A549 (cell line): ENCODE measurements at regions not wholly inside any gene's neighbourhood (a gene's known extent, or its start where the extent isn't known, plus 50 kb on each side); places are given as distances from the start of the nearest gene placed in this dataset.

Source experiments
- ATAC-seq, 2 experiments: fragments of 200-7000 bp in 1 of 2; fragments of >200 bp in 1 of 2; cut with Nextera tagmentation in 1 of 2; cut with Tn5 transposase in 1 of 2; 3 replicates each; pipeline versions ENCODE4 v1.8.0 to v1.9.1; 2018 to 2020; ENCODE audit warnings: mild to moderate bottlenecking in 1 of 2, moderate library complexity in 1 of 2
- CTCF ChIA-PET: fragments of 300-600 bp; sonication (Branson Sonifier 250); formaldehyde crosslinking; extraction: SDS; loops from one replicate; lab custom pipeline; 2021; ENCODE audit warnings: antibody characterized with exemption, inconsistent platforms; lab: Yijun Ruan, JAX
- POLR2A ChIA-PET: fragments of 350-600 bp; formaldehyde crosslinking; extraction: SDS; loops from one replicate; lab custom pipeline; 2021; ENCODE audit warnings: antibody characterized with exemption, inconsistent platforms; lab: Yijun Ruan, JAX
- DNase-seq, 2 experiments: peaks; one replicate each; pipeline versions ENCODE4 v3.0.0 to v3.0.0-alpha.2; 2011 to 2016; ENCODE audit warnings: low read depth in 1 of 2, low spot score in 1 of 2
- FAIRE-seq: peaks from 2 replicates; lab custom pipeline; 2011; peaks lifted over from hg19 to GRCh38; lab: Jason Lieb, UNC
- H3K27ac ChIP-seq, 2 experiments: fragments of >200 bp; sonication (Bioruptor Twin); formaldehyde crosslinking; 3 replicates each; pipeline ENCODE4 v1.5.1; 2016 to 2017
- H3K4me1 ChIP-seq: fragments of >200 bp; sonication (Bioruptor Twin); formaldehyde crosslinking; 3 replicates; pipeline ENCODE4 v1.6.1; 2016
- H3K4me2 ChIP-seq: fragments of >200 bp; sonication (Bioruptor Twin); formaldehyde crosslinking; 3 replicates; pipeline ENCODE4 v1.6.1; 2016
- H3K4me3 ChIP-seq: fragments of >200 bp; sonication (Bioruptor Twin); formaldehyde crosslinking; 3 replicates; pipeline ENCODE4 v1.5.1; 2016
- H3K9me3 ChIP-seq: fragments of >200 bp; sonication (Bioruptor Twin); formaldehyde crosslinking; 3 replicates; pipeline ENCODE4 v1.6.1; 2016
- CHD2 ChIP-seq: fragments of 150-350 bp; IDR thresholded peaks from 2 replicates; pipeline ENCODE4 v1.6.1; 2014; ENCODE audit warnings: low read length; ENCODE audit not compliant: partially characterized antibody
- CHD4 ChIP-seq: fragments of 200-600 bp; sonication (generic); IDR thresholded peaks from 2 replicates; pipeline ENCODE4 v1.6.1; 2016; ENCODE audit warnings: antibody characterized with exemption, mild to moderate bottlenecking, borderline replicate concordance
- EHMT2 ChIP-seq: fragments of 200-600 bp; sonication (generic); IDR thresholded peaks from 2 replicates; pipeline ENCODE4 v1.6.1; 2016; ENCODE audit warnings: antibody characterized with exemption, low read depth, mild to moderate bottlenecking, moderate library complexity
- EP300 ChIP-seq, 2 experiments: fragments of >200 bp; sonication (Bioruptor Twin); formaldehyde crosslinking; IDR thresholded peaks; 2 replicates in 1 of 2; 3 replicates in 1 of 2; pipeline ENCODE4 v1.6.1; 2016 to 2017
- ESRRA ChIP-seq: fragments of 150-350 bp; IDR thresholded peaks from 2 replicates; pipeline ENCODE4 v1.6.1; 2014; ENCODE audit warnings: mild to moderate bottlenecking, low read length, borderline replicate concordance
- FOXS1 ChIP-seq: fragments of 250-450 bp; sonication (Bioruptor Pico); IDR thresholded peaks from 2 replicates; pipeline ENCODE4 v1.5.0; 2020; ENCODE audit warnings: mild to moderate bottlenecking, moderate library complexity
- GATA3 ChIP-seq: IDR thresholded peaks from 2 replicates; pipeline ENCODE4 v1.6.1; 2012; ENCODE audit warnings: borderline replicate concordance
- HDAC2 ChIP-seq: fragments of 200-600 bp; sonication (generic); IDR thresholded peaks from 2 replicates; pipeline ENCODE4 v1.6.1; 2016
- HEYL ChIP-seq: fragments of 250-450 bp; sonication (Bioruptor Pico); IDR thresholded peaks from 2 replicates; pipeline ENCODE4 v1.8.0; 2021; ENCODE audit warnings: mild to moderate bottlenecking, moderate library complexity
- JUN ChIP-seq, 2 experiments: fragments of >200 bp; sonication (Bioruptor Twin); formaldehyde crosslinking; IDR thresholded peaks; 2 replicates in 1 of 2; 3 replicates in 1 of 2; pipeline ENCODE4 v1.6.1; 2016 to 2017
- MAZ ChIP-seq: fragments of 150-350 bp; IDR thresholded peaks from 2 replicates; pipeline ENCODE4 v1.6.1; 2014; ENCODE audit warnings: antibody characterized with exemption, low read depth, low read length, borderline replicate concordance
- MYC ChIP-seq: IDR thresholded peaks from 2 replicates; pipeline ENCODE4 v1.6.1; 2012; ENCODE audit warnings: mild to moderate bottlenecking, inconsistent platforms, low read length, improper control_type of control experiment, borderline replicate concordance
- NPAS2 ChIP-seq: fragments of 250-450 bp; sonication (Bioruptor Pico); IDR thresholded peaks from 2 replicates; pipeline ENCODE4 v1.8.0; 2022; ENCODE audit warnings: mild to moderate bottlenecking, moderate library complexity, borderline replicate concordance
- PHF8 ChIP-seq: fragments of 200-600 bp; sonication (generic); IDR thresholded peaks from 2 replicates; pipeline ENCODE4 v1.6.1; 2016; ENCODE audit warnings: low read depth, mild to moderate bottlenecking, antibody characterized with exemption, moderate library complexity, borderline replicate concordance
- RAD21 ChIP-seq, 2 experiments: fragments of >200 bp in 1 of 2; sonication (Bioruptor Twin) in 1 of 2; formaldehyde crosslinking in 1 of 2; IDR thresholded peaks in 1 of 2; conservative IDR thresholded peaks in 1 of 2; 2 replicates in 1 of 2; 3 replicates in 1 of 2; pipeline ENCODE4 v1.6.1; 2012 to 2018; ENCODE audit warnings: inconsistent platforms in 1 of 2
- RARB ChIP-seq: fragments of 250-450 bp; sonication (Bioruptor Pico); IDR thresholded peaks from 2 replicates; pipeline ENCODE4 v1.8.0; 2021; ENCODE audit warnings: mild to moderate bottlenecking, moderate library complexity
- RCOR1 ChIP-seq: fragments of 150-350 bp; IDR thresholded peaks from 2 replicates; pipeline ENCODE4 v1.6.1; 2014; ENCODE audit warnings: antibody characterized with exemption, low read length, low read depth
- RFX5 ChIP-seq: fragments of 450-650 bp; IDR thresholded peaks from 2 replicates; pipeline ENCODE4 v1.7.1; 2014; ENCODE audit warnings: antibody characterized with exemption, mild to moderate bottlenecking, moderate library complexity
- SMC3 ChIP-seq: fragments of >200 bp; sonication (Bioruptor Twin); formaldehyde crosslinking; IDR thresholded peaks from 3 replicates; pipeline ENCODE4 v1.6.1; 2018; ENCODE audit warnings: inconsistent platforms
- ZC3H11A ChIP-seq: fragments of 450-650 bp; IDR thresholded peaks from 2 replicates; pipeline ENCODE4 v1.6.1; 2014; ENCODE audit warnings: antibody characterized with exemption, mild to moderate bottlenecking
- ZFP36 ChIP-seq: fragments of 450-650 bp; IDR thresholded peaks from 2 replicates; pipeline ENCODE4 v1.6.1; 2014; ENCODE audit warnings: borderline replicate concordance; ENCODE audit not compliant: partially characterized antibody
- WGBS: methylation state at CpG from one replicate; pipeline ENCODE4 v1.1.6; 2017; ENCODE audit errors: missing lambda C conversion rate; 5-methylcytosine and 5-hydroxymethylcytosine counted together
- TF ChIP-seq, protein P1 (sequence below): fragments of 450-650 bp; IDR thresholded peaks from 2 replicates; pipeline ENCODE4 v1.6.1; 2014; ENCODE audit warnings: antibody characterized with exemption
- TF ChIP-seq, protein P2 (sequence below): fragments of 250-450 bp; sonication (Bioruptor Pico); IDR thresholded peaks from 2 replicates; pipeline ENCODE4 v1.5.0; 2021; ENCODE audit warnings: mild to moderate bottlenecking, moderate library complexity, borderline replicate concordance
- TF ChIP-seq, protein P3 (sequence below): IDR thresholded peaks from 2 replicates; pipeline ENCODE4 v1.6.1; 2012

DNA sequence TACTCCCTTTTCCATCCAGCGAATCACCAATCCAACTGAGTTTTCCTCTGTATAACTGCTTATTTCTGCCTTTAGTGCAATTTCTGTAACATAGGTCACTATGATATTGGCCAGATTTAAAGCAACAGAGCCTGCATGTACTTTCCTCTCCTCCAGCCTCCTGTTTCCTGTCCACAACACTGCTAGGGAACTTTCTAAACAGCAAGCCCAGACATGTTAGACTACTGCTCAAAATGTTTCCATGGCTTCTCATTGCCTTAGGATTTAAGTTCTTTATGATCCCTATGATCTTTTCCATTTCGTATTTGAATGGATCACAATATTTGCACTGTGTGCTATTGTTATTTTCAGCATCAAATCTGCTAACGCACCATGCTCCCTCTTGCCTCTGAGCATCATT is 481.7 kb upstream of the SLC10A2 start:
- no peak for DNase-seq
- CTCF ChIA-PET, result no interaction called here
- no peaks in the 10 kb centered on the region for H3K4me1 ChIP-seq
- POLR2A ChIA-PET, result no interaction called here
- no peak overlapping the region for H3K4me3 ChIP-seq
- no peak overlapping the region for H3K4me2 ChIP-seq
- no peak for ATAC-seq
- TF ChIP-seq GATA3 (no peak), RARB (CRISPR knock-in tag) (no peak), MYC (no peak), ZC3H11A (no peak), MAZ (no peak), ZFP36 (no peak), PHF8 (no peak), HDAC2 (no peak), EHMT2 (no peak)
- TF ChIP-seq, protein P1, sequence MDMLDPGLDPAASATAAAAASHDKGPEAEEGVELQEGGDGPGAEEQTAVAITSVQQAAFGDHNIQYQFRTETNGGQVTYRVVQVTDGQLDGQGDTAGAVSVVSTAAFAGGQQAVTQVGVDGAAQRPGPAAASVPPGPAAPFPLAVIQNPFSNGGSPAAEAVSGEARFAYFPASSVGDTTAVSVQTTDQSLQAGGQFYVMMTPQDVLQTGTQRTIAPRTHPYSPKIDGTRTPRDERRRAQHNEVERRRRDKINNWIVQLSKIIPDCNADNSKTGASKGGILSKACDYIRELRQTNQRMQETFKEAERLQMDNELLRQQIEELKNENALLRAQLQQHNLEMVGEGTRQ, result no peak
- TF ChIP-seq, protein P2, sequence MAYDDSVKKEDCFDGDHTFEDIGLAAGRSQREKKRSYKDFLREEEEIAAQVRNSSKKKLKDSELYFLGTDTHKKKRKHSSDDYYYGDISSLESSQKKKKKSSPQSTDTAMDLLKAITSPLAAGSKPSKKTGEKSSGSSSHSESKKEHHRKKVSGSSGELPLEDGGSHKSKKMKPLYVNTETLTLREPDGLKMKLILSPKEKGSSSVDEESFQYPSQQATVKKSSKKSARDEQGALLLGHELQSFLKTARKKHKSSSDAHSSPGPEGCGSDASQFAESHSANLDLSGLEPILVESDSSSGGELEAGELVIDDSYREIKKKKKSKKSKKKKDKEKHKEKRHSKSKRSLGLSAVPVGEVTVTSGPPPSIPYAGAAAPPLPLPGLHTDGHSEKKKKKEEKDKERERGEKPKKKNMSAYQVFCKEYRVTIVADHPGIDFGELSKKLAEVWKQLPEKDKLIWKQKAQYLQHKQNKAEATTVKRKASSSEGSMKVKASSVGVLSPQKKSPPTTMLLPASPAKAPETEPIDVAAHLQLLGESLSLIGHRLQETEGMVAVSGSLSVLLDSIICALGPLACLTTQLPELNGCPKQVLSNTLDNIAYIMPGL, result no peak
- no peak overlapping the region for H3K27ac ChIP-seq
- no peak for FAIRE-seq
- H3K9me3 ChIP-seq, result no peaks in the 10 kb centered on the region
- 64% methylated on average over 3 of the region's 3 CpGs for WGBS

DNA sequence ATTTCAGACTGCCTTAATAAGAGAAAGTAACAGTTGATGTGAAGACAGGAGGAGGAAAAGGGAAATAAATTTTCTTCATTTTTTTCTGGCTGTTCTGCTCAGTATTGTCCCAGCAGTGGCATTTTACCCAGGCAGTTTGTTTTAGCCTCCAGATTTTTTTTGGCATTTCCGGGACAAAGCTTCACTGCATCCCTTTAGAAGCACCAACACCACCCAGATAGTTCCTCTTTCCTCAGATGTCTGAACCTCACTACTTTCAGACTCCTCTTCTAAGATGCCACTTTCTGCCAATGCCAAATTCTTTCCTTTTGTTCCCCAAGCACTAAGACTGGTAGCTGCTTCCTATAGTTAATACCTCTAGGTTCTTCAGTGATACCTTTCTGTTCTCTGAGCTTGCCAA is 480.1 kb upstream of the SLC10A2 start:
- WGBS, result 94% methylated on average over 1 of the region's 1 CpG
- ATAC-seq (no peak), DNase-seq (no peak), FAIRE-seq (no peak)
- H3K4me1 ChIP-seq, result no peaks in the 10 kb centered on the region
- no peak overlapping the region for H3K27ac ChIP-seq
- no peak overlapping the region for H3K4me2 ChIP-seq
- peaks cover 3% of the 10 kb centered on the region; the same call in 1 of the 3 replicates for H3K9me3 ChIP-seq
- POLR2A ChIA-PET, result no interaction called here
- CTCF ChIA-PET, result no interaction called here
- no peak for TF ChIP-seq NPAS2
- TF ChIP-seq SMC3, result no peak
- no peak for TF ChIP-seq RFX5
- no peak for TF ChIP-seq ESRRA
- TF ChIP-seq HDAC2, result no peak
- TF ChIP-seq ZFP36, result no peak
- TF ChIP-seq, protein P1, result no peak
- TF ChIP-seq RCOR1, result no peak
- no peak overlapping the region for H3K4me3 ChIP-seq

DNA sequence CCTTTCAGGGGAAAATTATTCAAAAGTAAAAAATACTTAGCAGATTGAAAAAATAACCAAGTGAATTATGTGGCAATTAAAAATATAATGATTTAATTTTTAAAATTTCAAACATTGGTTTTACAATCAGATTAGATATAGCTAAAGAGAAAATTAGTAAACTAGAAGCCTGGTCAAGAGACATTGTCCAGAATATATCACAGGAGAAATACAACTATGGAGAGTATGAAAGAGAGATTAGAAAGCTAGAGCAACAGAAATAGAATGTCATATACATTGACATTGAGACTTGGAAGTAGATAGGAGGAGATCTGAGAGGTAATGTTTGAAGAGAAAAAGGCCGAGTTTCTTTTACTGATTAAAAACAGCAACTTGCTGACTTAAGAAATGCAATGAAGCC is 476.4 kb upstream of the SLC10A2 start:
- ChIA-PET CTCF (no interaction called here), POLR2A (no interaction called here)
- Histone ChIP-seq H3K9me3 (peaks cover 3% of the 10 kb centered on the region; the same call in 1 of the 3 replicates), H3K4me2 (no peak overlapping the region), H3K4me3 (no peak overlapping the region), H3K4me1 (no peaks in the 10 kb centered on the region), H3K27ac (no peak overlapping the region)
- DNase-seq, result no peak
- WGBS, result 0% methylated on average over 1 of the region's 1 CpG
- FAIRE-seq, result no peak
- ATAC-seq, result no peak
- TF ChIP-seq JUN (IDR thresholded peaks at IDR 0.05), result no peak

DNA sequence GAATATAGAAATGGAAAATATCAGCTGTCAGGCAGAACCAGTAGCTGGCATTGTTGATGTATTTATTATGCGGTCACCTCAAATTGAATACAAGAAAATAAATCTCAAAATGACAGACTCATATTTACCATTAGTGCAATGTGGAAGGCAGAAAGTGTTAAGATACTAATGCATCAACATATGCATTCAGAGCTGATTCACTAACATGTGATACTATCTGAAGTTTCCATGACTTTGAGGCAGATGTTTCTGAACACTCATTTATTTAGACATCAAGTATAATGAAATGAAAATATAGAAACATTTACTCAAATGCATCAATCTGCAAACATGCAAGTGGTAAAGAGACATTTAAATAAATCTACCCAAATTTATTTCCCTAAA is 474.2 kb upstream of the SLC10A2 start:
- H3K4me3 ChIP-seq, result no peak overlapping the region
- peaks cover 3% of the 10 kb centered on the region; the same call in 1 of the 3 replicates for H3K9me3 ChIP-seq
- POLR2A ChIA-PET, result no interaction called here
- no peak overlapping the region for H3K4me2 ChIP-seq
- CTCF ChIA-PET, result no interaction called here
- FAIRE-seq (no peak), ATAC-seq (no peak), DNase-seq (no peak)
- WGBS, result 96% methylated on average over 1 of the region's 1 CpG
- no peaks in the 10 kb centered on the region for H3K4me1 ChIP-seq
- no peak overlapping the region for H3K27ac ChIP-seq
- TF ChIP-seq RCOR1 (no peak), CHD4 (no peak), FOXS1 (CRISPR knock-in tag) (no peak), RARB (CRISPR knock-in tag) (no peak), CHD2 (no peak), ZC3H11A (no peak), HEYL (CRISPR knock-in tag) (no peak), EP300 (IDR thresholded peaks at IDR 0.05) (no peak), GATA3 (no peak), EHMT2 (no peak), RAD21 (conservative IDR thresholded peaks at IDR 0.05 in 1 of 2, IDR thresholded peaks at IDR 0.05 in 1 of 2) (no peak)
- TF ChIP-seq, protein P2, result no peak
- TF ChIP-seq, protein P3, sequence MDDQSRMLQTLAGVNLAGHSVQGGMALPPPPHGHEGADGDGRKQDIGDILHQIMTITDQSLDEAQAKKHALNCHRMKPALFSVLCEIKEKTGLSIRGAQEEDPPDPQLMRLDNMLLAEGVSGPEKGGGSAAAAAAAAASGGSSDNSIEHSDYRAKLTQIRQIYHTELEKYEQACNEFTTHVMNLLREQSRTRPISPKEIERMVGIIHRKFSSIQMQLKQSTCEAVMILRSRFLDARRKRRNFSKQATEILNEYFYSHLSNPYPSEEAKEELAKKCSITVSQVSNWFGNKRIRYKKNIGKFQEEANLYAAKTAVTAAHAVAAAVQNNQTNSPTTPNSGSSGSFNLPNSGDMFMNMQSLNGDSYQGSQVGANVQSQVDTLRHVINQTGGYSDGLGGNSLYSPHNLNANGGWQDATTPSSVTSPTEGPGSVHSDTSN, result no peak
